CD4-positive, alpha-beta T cell treated with Interleukin-4 for 1 hour (primary cell): ENCODE measurements at regions not wholly inside any gene's neighbourhood (a gene's known extent, or its start where the extent isn't known, plus 50 kb on each side); places are given as distances from the start of the nearest gene placed in this dataset.
"Not testable (repeated sequence)": the region's sequence is repeated elsewhere in the genome, so short reads cannot be mapped to it uniquely, and the experiment has no call there.

Experiments used
- DNase-seq, 2 donors: peaks; one replicate each; pipeline ENCODE4 v3.0.0-alpha.2; 2020 to 2022

GRCh38 chr10:25869609-25870008 is 64.4 kb upstream of the MYO3A start:
- no peak for DNase-seq

- DNase-seq = not testable (repeated sequence)
Measured at GRCh38 chr10:25874402-25874801, 59.6 kb upstream of the MYO3A start.

GRCh38 chr10:25875556-25876165 is 58.4 kb upstream of the MYO3A start:
- peak; percentile 46 to 50 for DNase-seq

- no peak for DNase-seq
Measured at GRCh38 chr10:25877296-25877695, 56.7 kb upstream of the MYO3A start.
